NCI-H2227 (cell line): ENCODE measurements at regions not wholly inside any gene's neighbourhood (a gene's known extent, or its start where the extent isn't known, plus 50 kb on each side); places are given as distances from the start of the nearest gene placed in this dataset.
A peak's percentile ranks its signal among the peaks of the same experiment; 100 is the strongest.

Experiments
- DNase-seq: peaks from one replicate; lab custom pipeline; 2025; ENCODE audit not compliant: unreplicated experiment; lab: John Stamatoyannopoulos, UW

DNA sequence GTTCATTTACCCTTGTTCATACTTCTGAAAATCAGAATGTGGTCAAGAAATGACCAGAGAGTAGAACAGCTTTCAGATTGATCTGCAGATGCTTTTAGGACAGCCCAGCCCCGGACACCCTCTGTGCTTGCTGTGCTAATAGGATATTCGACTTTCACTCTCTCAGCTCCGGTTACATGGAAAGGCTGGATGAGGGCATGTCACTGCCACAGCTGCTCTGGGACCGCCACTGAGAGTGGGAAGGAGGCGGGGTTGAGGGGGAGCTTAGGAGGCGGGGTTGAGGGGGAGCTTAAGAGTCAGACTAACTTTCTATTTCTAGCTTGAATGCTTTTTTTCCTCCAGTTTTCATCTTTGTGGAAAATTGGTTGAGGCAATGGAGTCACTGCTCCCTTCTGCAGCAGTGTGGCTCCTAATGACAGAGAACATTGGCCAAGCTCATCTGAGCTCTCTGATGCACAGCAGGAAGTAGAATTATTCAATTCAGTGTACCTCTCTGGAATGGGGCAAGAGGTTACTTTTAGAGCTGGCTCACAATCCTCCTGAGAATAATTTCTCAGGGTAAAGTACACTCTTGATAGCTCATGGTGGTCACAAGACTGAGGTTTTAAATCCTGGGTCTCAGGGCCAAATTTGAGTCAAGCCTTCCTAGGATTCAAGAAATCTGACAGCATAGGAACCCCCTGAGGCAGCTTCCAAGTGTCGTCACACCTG lies 74.6 kb upstream of the NPAS1 start:
- peak; percentile 51 for DNase-seq

GRCh38 chr19:46945694-46946489 lies 73.7 kb upstream of the NPAS1 start:
- DNase-seq, result no peak

DNA sequence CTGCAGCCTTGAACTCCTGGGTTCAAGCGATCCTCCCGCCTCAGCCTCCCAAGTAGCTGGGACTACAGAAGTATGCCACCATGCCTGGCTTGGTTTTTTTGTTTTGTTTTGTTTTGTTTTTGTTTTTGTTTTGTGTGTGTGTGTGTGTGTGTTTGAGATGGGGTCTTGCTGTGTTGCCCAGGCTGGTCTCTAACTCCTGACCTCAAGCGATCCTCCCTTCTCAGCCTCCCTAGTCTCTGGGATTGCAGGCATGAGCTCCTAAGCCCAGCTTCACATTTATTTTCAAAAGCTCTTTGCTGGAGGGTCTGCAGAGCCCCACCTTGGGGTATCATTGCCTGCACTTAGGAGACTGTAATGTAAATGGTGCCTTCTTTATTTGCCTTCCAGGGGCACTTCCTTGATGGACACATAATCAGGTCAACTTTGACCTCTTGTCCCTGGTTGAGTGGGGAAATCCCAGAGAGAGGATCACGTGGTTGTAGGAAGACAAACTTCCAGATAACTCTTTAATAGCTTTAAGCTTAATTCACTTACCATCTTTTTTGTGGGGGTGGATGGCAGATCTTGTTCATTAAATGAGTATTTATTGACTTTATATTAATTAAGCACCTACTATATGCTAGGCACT lies 72.9 kb upstream of the NPAS1 start:
- no peak for DNase-seq

DNA sequence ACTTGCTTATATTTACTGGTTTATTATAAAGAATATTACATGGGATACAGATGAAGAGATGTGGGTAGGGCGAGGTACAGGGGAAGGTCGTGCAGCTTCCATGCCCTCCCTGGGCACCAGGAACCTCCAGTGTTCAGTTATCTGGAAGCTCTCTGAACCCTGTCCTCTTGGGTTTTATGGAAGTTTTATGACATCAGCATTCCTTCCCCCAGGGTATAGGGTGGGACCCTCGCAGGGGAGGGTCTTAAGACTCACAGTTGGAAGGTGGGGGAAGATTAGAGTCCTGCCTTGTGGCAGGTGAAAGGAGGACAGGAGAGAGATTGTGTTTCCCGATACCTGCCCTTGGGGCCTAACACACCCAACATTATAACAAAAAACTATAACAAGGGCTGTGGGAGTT lies 71.8 kb upstream of the NPAS1 start:
- no peak for DNase-seq

GRCh38 chr19:46950526-46951170 lies 69.0 kb upstream of the NPAS1 start:
- DNase-seq, result peak; percentile 44

GRCh38 chr19:46951171-46951986 lies 68.3 kb upstream of the NPAS1 start:
- peak; percentile 44 for DNase-seq

GRCh38 chr19:46952874-46953273 lies 66.8 kb upstream of the NPAS1 start:
- DNase-seq, result no peak

DNA sequence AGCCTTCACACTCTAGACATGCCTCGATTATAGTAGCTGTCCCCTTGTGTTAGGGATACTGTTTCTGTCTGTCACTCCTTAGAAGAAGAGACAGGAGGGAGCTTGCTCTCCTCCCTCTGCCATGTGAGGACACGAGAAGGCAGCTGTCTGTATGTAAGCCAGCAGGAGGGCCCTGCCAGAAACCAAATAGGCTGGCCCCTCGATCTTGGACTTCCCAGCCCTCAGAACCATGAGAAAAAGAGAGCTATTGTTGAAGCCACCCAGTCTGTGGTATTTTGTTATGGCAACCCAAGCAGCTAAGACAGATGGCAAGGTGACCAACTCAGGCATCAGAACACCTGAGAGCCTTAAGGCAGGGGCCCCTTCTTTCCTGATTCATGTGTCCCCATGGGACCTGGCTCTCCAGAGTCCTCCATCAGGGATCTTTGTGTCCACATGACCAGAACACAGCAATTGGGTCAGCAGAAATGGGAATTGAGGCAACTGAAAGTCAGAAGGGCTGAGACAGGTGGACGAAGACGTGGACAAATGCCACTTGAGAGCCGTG lies 65.6 kb upstream of the NPAS1 start:
- DNase-seq, result no peak

DNA sequence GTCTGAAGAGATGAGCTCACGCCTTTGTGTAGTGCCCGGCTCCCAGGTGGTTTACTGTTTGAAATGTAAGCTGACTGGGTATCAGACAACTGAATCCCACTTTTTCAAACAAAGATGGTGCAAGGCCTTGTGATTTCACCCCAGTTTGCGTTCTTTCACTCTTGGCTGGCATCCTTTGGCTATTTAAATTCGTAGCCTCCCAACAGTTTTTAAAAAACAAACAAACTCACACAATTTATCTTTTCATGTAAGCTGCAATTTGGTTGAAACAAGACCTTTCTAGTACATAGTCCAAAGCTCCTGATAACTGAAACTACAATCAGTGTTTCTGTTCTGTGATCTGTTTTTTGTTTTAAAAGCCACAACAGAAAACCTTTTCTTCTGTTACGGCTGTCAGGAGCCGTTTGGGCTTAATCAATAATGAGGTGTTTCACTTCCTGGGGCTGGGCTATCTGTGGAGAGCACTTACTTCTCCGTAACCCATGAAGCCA lies 65.1 kb upstream of the NPAS1 start:
- no peak for DNase-seq

- DNase-seq, result no peak
These were observed 64.4 kb upstream of the NPAS1 start for GRCh38 chr19:46954993-46955812.

DNA sequence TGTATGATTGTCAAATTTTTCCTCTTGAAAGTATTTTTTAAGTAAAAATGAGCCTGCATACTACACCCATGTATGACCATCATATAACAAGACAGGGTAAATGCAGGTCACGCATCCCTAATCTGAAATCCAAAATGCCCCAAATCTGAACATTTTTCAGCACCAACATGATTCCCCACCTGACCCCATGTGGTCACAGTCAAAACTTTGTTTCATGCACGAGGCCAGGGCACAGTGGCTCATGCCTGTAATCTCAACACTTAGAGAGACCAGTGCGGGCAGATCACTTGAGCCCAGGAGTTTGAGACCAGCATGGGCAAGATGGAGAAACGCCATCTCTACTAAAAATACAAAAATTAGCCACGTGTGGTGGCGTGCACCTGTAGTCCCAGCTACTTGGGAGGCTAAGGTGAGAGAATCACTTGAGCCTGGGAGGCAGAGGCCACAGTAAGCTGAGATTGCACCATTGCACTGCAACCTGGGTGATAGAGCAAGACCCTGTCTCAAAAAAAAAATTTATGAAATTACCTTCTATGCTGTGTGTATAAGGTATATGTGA lies 63.7 kb upstream of the NPAS1 start:
- no peak for DNase-seq

DNA sequence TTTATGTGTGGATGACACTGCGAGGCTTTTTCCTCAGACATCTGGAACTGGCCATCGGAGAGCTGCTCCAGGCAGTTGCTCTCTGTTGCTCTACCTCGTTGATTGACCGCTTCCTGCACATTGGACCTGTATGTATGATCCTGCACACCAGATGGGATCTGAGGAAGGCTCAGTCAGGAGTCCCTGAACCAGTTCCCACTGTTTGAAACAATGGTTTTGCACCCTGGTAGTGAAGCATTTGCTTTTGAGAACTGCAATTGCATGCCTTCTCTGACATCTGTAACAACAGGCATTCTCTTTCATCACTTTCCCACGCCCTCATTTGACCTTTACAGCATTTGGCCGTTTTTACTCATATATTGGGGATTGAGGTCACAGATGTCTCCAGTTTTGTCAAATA lies 61.1 kb upstream of the NPAS1 start:
- no peak for DNase-seq

GRCh38 chr19:46959894-46960556 lies 59.6 kb upstream of the NPAS1 start:
- no peak for DNase-seq

GRCh38 chr19:46962030-46962570 lies 57.5 kb upstream of the NPAS1 start:
- DNase-seq, result no peak

GRCh38 chr19:46963093-46963734 lies 56.4 kb upstream of the NPAS1 start:
- DNase-seq, result no peak

GRCh38 chr19:46967578-46968032 lies 52.0 kb upstream of the NPAS1 start:
- no peak for DNase-seq
